ENCODE measurements at regions not wholly inside any gene's neighbourhood (a gene's known extent, or its start where the extent isn't known, plus 50 kb on each side); places are given as distances from the start of the nearest gene placed in this dataset.

DNA sequence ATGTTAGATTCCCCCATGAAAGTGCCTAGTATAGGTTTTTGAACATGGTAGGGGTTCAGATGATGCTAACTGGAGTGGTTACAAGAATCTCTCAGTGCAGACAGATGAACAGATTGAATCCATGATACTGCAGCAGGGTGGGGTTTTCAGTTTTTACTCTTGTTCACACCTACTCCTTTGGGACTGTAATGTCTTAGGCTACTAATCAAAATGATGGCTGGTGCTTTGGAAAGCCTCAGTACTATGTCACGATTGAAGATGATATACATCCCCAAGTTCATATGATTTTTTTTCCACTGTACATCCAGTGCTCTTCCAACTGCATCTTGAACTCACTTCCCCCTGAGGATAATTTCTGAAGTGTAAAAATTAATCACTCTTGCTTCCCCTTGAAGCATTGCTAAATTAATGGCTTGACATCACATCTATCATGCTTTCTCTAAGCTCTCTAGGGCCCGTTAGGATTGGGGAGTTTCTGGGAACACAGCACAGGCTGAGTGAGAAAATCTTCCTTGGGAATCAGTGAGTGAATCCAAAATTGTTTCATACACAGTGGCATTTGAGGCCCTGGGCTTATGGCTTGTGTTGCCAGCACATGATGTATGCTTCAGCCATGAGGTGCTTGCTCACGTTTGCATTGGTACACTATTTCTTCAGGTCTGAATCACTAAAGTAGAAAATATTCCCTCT, 115.0 kb upstream of the TPRG1 start:
- no peak for TF ChIP-seq MLX (CRISPR knock-in tag; IDR thresholded peaks at IDR 0.05)
- no peak for TF ChIP-seq SNRNP70 (IDR thresholded peaks at IDR 0.05; ENCODE audit: low read depth, low read length)
- no peak for TF ChIP-seq BHLHE40 (IDR thresholded peaks at IDR 0.05; ENCODE audit: low read length)
- TF ChIP-seq CTCF (CRISPR knock-in tag; IDR thresholded peaks at IDR 0.05) = no peak
- TF ChIP-seq EZH2 (conservative IDR thresholded peaks at IDR 0.05; ENCODE audit: low read depth, low read length) = no peak
- no peak for TF ChIP-seq ZMAT3 (CRISPR knock-in tag; conservative IDR thresholded peaks at IDR 0.05)
- TF ChIP-seq BCL6 (CRISPR knock-in tag; IDR thresholded peaks at IDR 0.05) = no peak
- TF ChIP-seq FOXC1 (CRISPR knock-in tag; IDR thresholded peaks at IDR 0.05; ENCODE audit: borderline replicate concordance) = no peak
- TF ChIP-seq ZNF609 (CRISPR knock-in tag; IDR thresholded peaks at IDR 0.05; ENCODE audit: borderline replicate concordance) = no peak
